GM21723 (cell line): ENCODE measurements at regions not wholly inside any gene's neighbourhood (a gene's known extent, or its start where the extent isn't known, plus 50 kb on each side); places are given as distances from the start of the nearest gene placed in this dataset.

ENCODE experiments used
- ATAC-seq: cut with Tn5 transposase; IDR thresholded peaks from one replicate; pipeline ENCODE4 v1.9.1; 2021; ENCODE audit warnings: mild to moderate bottlenecking, moderate library complexity; ENCODE audit not compliant: unreplicated experiment

- ATAC-seq, result no peak
Observed at GRCh38 chr3:24830230-24831152, 335.8 kb upstream of the THRB start.

DNA sequence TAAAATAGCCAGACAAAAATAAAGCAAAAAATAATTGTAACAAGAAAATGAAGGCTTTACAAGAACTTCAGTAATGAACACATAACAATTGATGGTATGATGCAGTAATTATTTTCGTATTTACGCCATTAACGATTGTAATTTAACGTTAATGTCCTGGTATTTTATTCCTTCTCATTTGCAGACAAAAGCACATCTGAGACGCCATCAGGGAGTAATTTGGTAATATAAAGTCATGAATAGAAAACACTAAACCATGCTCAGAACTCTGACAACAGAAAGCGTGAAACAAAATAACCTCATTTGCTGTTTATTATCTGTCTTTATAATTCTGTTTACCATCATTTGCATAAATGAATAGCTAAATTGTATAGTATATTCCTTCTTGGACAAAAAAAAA, 336.6 kb upstream of the THRB start:
- no peak for ATAC-seq

DNA sequence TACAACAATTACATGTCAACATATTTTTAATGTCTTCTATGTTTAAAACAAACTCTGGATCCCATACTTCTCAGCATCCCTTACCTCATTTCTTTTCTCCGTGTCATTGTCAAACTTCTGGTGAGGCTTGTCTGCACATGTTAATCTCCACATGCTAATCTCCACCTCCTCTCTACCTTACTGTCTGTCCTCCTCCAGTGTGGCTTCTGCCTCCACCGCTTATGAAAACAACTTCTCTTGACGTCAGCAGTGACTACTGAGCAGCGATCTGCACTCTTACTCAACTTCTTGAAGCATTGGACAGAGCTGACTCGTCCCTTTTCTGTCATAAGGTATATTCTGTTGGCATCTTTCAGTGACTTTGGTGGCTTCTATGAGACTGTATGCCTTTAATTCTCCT, 338.2 kb upstream of the THRB start:
- no peak for ATAC-seq

DNA sequence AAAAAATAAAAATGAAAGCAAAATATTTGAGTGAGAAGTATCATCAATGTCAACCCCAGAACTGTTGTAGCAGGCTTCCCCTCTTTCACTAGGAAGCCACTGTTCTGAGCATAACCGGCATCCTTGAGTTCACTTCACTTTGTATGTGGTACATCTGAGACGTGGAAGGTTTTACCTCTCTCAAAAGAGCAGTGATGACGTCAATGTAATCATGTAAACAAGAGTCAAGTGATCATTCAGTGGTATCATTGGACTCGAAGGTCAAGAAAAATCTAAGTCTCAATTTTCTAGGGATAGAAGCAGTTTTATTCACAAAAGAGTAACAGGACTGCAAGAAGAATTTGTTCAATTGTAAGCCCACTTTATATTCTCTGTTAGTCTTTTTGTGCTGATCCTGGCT, 339.8 kb upstream of the THRB start:
- no peak for ATAC-seq

DNA sequence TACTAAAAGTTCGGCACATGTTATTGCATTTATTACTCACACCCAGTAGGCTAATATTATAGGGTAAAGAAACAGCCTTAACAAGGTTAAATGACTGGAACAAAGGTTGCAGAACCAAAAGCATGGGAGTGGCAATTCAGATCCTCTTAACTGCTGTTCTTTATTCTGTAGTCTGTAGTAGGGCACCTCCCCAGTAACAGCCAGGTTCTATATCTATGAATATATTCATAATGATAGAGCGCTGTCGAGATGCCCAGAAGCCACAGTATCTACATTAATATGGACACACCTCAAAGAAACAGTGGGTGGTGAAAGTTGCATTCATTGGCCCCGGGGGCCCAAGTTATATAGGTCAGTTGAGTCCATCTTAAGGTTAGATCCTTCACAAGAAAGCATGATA, 340.9 kb upstream of the THRB start:
- no peak for ATAC-seq

GRCh38 chr3:24837601-24838000, 343.0 kb upstream of the THRB start:
- ATAC-seq, result no peak

GRCh38 chr3:24838533-24838932, 343.9 kb upstream of the THRB start:
- ATAC-seq, result no peak

- no peak for ATAC-seq
Observed at GRCh38 chr3:24843955-24844354, 349.3 kb upstream of the THRB start.

GRCh38 chr3:24845524-24846155, 351.0 kb upstream of the THRB start:
- no peak for ATAC-seq

DNA sequence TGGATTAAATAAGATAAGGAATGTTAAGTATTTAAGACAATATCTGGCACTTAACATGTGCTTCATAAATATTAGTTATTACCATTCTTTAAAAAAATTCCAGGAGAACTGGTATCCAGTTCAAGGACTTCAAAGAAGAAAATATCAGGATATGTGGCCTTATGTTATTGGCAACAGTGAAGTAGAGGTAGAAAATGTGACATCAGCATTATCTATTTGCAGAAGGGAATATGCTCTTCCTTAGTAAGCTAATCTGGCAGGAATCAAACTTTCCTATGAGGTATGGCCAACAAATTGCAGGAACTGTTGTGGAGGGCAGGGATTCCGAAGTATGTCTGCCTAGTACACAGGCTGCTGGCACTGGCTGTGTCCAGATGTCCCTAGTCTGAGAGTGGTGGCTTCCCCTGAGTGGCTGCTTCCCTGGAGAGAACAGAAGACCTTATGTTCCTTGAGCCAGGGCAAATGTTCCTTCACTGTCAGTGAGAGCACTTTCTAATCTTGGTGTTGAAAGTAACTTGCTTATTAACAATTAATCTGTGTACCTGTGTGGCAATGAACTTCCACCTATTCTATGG, 351.7 kb upstream of the THRB start:
- ATAC-seq, result no peak

DNA sequence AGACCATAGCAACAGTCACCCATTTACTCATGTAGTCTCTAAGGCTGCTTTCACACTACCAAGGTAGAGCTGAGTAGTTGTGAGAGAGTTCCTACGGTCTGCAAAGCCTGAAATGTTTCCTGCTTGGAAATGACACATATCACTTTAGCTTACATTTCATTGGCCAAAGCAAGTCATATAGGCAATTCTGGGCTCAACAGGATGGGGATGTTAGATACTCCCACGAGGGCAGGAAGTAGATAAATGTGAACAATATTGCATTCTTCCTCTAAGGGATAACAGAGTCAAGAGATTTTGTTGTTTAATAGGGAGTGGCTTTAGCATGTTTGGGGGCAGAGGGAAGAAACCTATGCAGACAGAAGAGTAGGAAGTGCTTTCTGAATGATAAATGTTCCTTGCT, 355.6 kb upstream of the THRB start:
- ATAC-seq, result no peak

DNA sequence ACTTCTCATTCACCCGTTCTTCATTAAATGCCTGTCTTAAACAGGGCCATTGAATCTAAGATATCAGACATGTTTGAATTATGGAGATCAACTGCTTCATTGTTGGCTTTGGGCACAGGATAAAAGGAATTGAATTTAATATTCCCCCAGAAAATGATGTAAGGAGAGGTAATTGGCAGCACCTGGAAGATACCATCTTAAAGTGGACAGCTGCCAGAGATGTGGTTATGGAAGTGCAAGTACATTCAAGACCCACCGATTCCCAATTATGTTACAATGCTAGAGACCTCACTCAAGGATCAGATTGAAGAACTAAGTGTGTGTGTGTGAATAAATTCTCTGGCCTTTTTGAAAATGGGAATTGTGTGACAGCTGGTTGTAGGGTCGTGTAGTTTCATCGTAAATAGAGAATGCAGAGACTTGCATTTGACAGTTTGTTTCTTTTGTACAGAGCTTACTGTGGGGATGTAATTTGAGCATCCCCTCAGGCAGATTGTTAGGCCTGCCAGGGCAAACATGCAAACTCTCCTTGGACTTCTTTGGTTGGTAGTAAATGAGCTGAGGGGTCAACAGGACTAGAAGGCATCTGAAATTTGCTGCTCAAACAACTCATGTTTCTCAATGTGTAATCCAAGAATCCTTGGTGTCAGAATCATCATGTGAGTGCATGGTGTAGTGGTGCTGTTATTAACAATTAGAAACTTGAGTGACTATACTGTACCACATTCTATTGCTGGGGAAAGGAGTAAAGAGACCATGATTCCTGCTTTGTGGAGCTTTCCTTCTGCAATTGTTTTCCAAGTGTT, 359.2 kb upstream of the THRB start:
- ATAC-seq, result no peak

DNA sequence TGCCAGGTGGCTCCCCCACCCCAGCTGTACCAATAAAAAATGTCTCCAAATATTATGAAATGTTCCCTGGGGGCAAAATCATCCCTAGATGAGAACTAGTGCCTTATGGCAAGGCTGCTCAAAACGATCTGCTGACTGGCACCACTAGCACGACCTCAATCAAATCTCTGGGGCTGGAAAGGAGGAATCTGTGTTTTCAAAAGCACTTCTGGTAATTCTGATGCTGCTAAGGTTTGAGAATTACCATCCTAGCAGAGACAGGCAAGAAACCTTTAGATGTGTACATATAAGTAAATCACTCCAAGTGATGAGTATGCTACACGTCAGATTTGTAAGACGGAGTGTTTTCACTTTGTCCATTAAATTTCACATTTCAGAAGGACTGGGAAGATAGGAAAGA, 360.1 kb upstream of the THRB start:
- no peak for ATAC-seq

- no peak for ATAC-seq
Observed at GRCh38 chr3:24857945-24858344, 363.3 kb upstream of the THRB start.

DNA sequence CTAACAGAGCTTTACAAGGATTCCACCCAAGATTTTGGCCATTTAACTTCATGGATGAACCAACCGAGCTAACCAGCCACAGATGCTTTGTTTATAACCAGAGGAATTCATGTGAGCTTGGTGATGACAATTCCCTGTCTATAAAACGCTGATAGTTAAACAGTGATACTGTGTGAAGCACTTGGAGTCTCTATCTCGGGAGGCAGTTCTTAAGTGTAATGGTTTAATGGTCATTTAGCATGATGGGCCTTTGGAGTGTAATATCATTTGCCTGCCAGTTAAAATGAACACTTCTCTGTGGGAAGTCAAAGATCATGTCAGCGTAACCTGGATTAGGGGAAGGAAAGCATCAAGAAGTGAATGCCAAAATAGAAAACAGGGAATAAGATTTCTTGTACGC, 368.6 kb upstream of the THRB start:
- no peak for ATAC-seq

DNA sequence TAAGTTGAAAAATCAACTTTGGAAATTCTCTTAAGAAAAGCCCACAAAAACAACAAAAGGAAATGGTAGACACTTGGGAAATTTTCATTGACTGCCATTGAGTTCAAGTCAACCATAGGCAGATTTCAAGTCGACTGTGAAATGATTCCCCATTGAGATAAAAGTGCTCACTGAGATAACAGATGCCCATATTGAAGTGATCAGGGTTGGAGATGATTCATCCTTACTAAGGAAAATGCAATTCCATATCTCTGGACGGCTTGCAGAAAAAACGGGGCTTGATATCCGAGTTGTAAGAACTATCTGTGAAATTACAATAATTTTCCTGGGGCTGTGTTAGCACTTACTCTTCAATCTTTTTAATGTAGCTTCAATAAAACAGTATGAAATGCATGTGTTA, 373.1 kb upstream of the THRB start:
- ATAC-seq, result no peak

GRCh38 chr3:24881239-24881638, 386.6 kb upstream of the THRB start:
- no peak for ATAC-seq

- no peak for ATAC-seq
Observed at GRCh38 chr3:24886501-24886900, 391.9 kb upstream of the THRB start.

DNA sequence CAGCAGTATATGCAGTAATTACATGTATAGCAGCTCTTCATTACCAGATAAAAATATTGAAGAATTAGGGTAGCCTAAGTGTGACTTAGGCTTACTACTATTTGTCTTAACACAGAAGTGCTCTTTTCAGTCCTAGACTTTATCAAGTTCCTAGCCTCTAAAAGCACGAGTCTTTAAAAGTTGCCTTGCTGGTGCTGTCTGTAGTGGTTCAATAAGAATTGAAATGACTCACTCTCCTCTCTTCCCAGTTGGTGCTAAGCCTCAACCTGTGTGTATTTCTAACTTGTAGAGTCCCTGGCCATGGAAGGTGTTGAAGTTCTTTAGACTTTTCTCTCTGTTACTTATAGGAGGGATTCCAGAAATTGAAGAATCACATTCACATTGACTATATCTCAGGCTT, 395.4 kb upstream of the THRB start:
- no peak for ATAC-seq

GRCh38 chr3:24899373-24899772, 404.7 kb upstream of the THRB start:
- no peak for ATAC-seq

GRCh38 chr3:24899901-24900603, 405.4 kb upstream of the THRB start:
- no peak for ATAC-seq
